ENCODE measurements at regions not wholly inside any gene's neighbourhood (a gene's known extent, or its start where the extent isn't known, plus 50 kb on each side); places are given as distances from the start of the nearest gene placed in this dataset.

GRCh38 chrX:9327747-9328145 is 137.1 kb upstream of the TBL1X start:
- DNase-seq, result peak; percentile 80
- in situ Hi-C loops (cut with HindIII; ENCODE audit: low pct_ligation_motif_present, low pct_unique_long_range_greater_than_20kb, low sequenced_read_pairs), result no loop called here

DNA sequence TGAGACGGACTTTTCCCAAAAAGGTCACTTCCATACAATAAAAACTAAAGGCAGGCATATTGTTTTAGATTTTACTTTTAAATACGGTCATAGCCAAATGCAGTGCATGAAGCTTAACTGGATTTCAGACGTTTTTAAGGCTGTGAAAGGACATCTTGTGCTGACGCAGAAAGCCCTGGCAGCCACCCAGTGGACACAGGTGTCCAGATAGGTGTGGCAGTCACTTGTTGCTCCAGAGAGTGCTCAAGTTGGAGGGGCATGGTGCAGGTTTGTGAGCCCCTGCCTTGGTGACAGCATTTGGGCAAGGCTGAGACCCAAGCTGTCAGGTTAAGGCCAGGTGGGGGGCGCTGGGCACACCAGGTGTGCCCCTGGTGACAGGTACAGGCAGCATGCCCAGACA is 135.8 kb upstream of the TBL1X start:
- in situ Hi-C loops (cut with HindIII; ENCODE audit: low pct_ligation_motif_present, low pct_unique_long_range_greater_than_20kb, low sequenced_read_pairs), result no loop called here
- no peak for DNase-seq

DNA sequence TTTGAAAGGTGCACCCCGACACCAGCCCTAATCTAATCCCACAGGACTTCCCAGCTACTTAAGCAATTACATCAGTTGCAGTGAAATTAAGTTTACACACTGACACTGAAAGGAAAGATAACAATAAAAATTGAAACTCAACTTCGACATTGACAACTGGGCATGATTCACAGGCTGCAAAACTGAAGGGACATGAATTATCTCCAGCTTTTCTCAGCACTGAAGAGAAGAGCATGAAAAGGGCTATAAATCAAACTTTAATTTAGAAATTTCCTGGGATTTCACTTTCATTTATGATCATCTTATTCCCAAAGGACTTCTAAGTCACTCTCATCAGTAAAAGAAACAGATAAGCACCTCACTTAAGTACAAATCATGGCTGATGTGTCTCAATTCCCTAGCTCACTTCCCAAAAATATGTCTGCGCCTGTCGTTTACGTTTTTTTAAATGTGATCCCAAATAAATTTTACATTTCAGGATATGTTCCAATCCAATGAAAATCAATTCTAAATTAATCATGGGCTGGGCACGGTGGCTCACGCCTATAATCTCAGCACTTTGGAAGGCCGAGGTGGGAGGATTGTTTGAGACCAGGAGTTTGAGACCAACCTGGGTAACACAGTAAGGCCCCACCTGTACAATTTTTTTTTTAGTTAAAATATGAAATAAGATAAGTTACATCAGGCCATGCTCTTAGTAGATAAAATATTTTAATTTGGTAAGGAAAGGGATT is 134.4 kb upstream of the TBL1X start:
- in situ Hi-C loops (cut with HindIII; ENCODE audit: low pct_ligation_motif_present, low pct_unique_long_range_greater_than_20kb, low sequenced_read_pairs), result no loop called here
- DNase-seq, result no peak

GRCh38 chrX:9333873-9334560 is 130.8 kb upstream of the TBL1X start:
- DNase-seq, result peak; percentile 8
- in situ Hi-C loops (cut with HindIII; ENCODE audit: low pct_ligation_motif_present, low pct_unique_long_range_greater_than_20kb, low sequenced_read_pairs), result no loop called here

DNA sequence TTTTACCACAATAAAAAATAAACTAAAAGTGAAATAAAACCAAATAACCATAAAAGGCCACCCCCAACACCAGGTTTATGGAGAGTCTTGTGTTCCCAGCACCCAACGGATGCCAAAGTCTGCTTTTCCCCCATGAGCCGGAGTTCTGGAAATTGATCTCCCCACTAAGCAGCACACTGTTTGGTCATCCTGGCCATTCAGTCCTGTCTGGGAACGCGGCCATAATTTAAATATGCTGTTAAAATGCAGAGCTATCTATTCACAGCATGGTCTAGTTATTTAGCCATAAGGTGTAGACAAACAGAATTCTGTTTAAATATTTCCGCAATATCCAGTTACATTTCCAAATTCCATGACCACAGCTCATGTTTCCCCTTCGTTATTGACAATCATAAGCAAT is 129.6 kb upstream of the TBL1X start:
- no peak for DNase-seq
- in situ Hi-C loops (cut with HindIII; ENCODE audit: low pct_ligation_motif_present, low pct_unique_long_range_greater_than_20kb, low sequenced_read_pairs), result no loop called here

- DNase-seq, result no peak
- in situ Hi-C loops (cut with HindIII; ENCODE audit: low pct_ligation_motif_present, low pct_unique_long_range_greater_than_20kb, low sequenced_read_pairs), result no loop called here
Measured at GRCh38 chrX:9336456-9336855, 128.4 kb upstream of the TBL1X start.

DNA sequence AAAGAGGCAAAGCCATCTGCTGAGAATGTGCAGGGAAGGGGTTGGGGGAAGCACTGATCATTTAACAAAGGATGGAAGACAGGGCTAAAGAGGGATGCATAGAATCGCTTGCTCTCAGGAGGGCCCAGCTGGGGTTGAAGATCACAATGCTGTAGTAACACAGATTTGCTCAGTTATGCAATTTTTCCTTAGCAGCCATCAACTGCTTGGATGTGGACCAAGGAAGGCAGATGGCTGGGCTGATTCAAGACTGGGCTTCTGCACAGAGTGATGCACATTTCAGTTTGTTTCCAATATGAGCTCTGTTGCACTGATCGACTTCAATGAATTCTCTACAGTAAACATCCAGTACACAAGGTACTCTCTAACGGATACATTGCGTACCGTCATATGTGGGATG is 127.8 kb upstream of the TBL1X start:
- no peak for DNase-seq
- in situ Hi-C loops (cut with HindIII; ENCODE audit: low pct_ligation_motif_present, low pct_unique_long_range_greater_than_20kb, low sequenced_read_pairs), result no loop called here

GRCh38 chrX:9338986-9339385 is 125.9 kb upstream of the TBL1X start:
- no peak for DNase-seq
- in situ Hi-C loops (cut with HindIII; ENCODE audit: low pct_ligation_motif_present, low pct_unique_long_range_greater_than_20kb, low sequenced_read_pairs), result no loop called here

- in situ Hi-C loops (cut with HindIII; ENCODE audit: low pct_ligation_motif_present, low pct_unique_long_range_greater_than_20kb, low sequenced_read_pairs), result no loop called here
- no peak for DNase-seq
Measured at GRCh38 chrX:9339603-9340491, 125.0 kb upstream of the TBL1X start.

GRCh38 chrX:9340598-9341290 is 124.1 kb upstream of the TBL1X start:
- no peak for DNase-seq
- in situ Hi-C loops (cut with HindIII; ENCODE audit: low pct_ligation_motif_present, low pct_unique_long_range_greater_than_20kb, low sequenced_read_pairs), result no loop called here

DNA sequence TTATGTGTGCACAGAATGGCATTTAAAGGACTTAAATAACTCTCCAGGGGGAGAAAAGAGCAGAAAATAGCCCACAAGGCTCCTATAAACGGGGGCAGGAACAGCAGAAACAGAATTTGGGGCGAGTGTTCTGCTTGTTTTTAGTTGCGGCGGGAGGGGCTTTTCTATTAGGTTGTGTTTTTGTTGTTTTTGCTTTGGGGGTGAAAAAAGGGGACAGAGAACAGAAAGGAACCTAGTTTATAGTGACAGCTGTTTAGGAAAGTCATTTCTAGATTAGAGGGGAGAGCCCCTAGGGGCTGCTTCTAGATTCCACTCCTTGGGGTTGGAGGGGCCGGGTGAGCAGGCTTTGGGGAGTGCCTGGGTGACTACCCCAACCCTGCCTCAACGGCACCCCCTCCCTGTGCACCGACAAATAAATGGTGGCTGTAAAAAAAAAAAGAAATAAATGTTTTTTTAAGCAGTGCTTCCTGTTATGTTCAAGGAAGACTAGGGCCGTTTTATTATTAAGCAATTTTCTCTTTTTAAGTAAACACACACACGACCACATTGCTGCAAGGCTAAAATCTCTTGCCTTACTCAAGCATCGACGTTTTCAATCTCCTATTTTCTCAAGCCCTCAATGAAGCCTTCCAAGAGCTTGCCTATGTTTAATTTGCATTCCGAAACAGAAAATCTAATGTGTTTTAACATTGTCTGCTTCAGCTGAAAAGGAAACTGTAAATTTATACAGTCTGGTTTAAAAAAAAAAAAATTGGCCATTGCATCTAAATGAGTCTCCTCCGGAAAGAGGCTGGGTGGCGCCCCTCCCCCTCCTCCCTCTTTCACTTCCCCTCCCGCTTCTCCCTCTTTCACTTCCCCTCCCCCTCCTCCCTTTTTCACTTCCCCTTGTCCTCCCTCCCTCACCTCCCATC is 123.3 kb upstream of the TBL1X start:
- peak; percentile 44 for DNase-seq
- in situ Hi-C loops (cut with HindIII; ENCODE audit: low pct_ligation_motif_present, low pct_unique_long_range_greater_than_20kb, low sequenced_read_pairs), result no loop called here

- in situ Hi-C loops (cut with HindIII; ENCODE audit: low pct_ligation_motif_present, low pct_unique_long_range_greater_than_20kb, low sequenced_read_pairs), result no loop called here
- DNase-seq, result peak; percentile 82
Measured at GRCh38 chrX:9342561-9343051, 122.3 kb upstream of the TBL1X start.

DNA sequence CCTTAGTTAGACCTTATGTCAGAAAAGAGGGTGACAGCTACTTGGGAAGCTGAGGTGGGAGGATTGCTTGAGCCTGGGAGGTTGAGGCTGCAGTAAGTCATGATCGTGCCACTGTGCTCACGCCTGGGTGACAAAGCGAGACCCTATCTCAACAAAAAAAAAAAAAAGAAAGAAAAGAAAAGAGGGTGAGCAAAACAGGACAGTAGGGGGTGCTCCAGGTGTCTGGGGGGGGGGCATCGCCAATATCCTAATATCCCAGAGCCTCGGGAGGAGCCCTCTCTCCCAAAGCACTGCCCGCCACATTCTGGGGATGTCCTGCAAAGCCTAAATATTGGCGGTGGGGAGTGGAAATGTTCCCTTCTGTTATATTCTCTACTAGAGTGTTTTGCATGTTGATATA is 120.9 kb upstream of the TBL1X start:
- in situ Hi-C loops (cut with HindIII; ENCODE audit: low pct_ligation_motif_present, low pct_unique_long_range_greater_than_20kb, low sequenced_read_pairs), result no loop called here

GRCh38 chrX:9345957-9346356 is 118.9 kb upstream of the TBL1X start:
- in situ Hi-C loops (cut with HindIII; ENCODE audit: low pct_ligation_motif_present, low pct_unique_long_range_greater_than_20kb, low sequenced_read_pairs), result no loop called here
- DNase-seq, result no peak

More for the DNA sequence above, 120.9 kb upstream of the TBL1X start:
- no peak for DNase-seq

DNA sequence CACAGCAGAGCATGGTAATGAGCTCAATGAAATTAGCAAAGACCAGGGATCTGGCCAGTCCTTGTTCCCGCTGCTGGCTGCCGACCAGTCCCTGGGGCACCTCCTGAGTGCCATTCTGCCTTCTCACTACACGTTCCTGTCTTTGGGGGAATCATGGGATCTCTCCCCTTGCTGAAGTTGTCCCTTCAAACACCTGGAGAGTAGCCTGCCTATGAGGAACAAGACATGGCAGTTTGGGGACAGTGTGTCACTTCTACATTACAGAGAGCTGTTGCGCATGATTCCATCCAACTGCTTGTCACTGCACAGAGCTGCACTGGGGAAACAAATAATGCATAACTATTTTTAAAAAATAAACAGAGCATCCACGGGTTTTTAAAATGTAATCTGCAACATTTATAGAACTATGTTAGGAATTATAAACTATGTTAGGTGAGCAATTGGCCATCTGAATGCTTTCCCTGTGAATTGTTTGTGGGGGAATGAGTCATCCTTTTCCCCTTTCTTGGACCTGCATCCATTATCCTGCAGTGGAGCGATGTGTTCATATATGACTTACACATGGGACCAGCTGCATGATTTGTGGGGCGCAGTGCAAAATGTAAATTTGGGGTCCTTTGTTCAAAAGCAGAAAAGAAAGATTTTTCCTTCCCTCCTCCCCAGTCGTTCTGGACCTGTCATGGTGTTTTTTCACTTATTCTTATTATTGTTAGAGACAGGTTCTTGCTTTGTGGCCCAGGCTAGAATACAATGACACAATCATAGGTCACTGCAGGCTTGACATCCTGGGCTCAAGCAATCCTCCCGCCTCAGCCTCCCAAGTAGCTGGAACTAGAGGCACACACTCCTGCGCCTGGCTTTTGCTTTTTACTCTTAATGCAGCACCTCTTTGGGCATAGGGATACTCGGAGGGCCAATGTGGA is 115.0 kb upstream of the TBL1X start:
- DNase-seq, result peak; percentile 23
- in situ Hi-C loops (cut with HindIII; ENCODE audit: low pct_ligation_motif_present, low pct_unique_long_range_greater_than_20kb, low sequenced_read_pairs), result no loop called here

GRCh38 chrX:9351126-9351525 is 113.7 kb upstream of the TBL1X start:
- in situ Hi-C loops (cut with HindIII; ENCODE audit: low pct_ligation_motif_present, low pct_unique_long_range_greater_than_20kb, low sequenced_read_pairs), result no loop called here
- DNase-seq, result no peak

GRCh38 chrX:9352243-9352642 is 112.6 kb upstream of the TBL1X start:
- in situ Hi-C loops (cut with HindIII; ENCODE audit: low pct_ligation_motif_present, low pct_unique_long_range_greater_than_20kb, low sequenced_read_pairs), result no loop called here
- DNase-seq, result no peak

All from ACHN (cell line).